ENCODE measurements at regions not wholly inside any gene's neighbourhood (a gene's known extent, or its start where the extent isn't known, plus 50 kb on each side); places are given as distances from the start of the nearest gene placed in this dataset.

GRCh38 chr12:73598626-73599025 is 939.0 kb upstream of the ATXN7L3B start:
- TF ChIP-seq POLR2A (IDR thresholded peaks at IDR 0.05; ENCODE audit: low read length), result no peak
- TF ChIP-seq GATA1 (IDR thresholded peaks at IDR 0.05; ENCODE audit: low read depth, low read length), result no peak

Measured in erythroblast (primary cell).